ENCODE measurements at regions not wholly inside any gene's neighbourhood (a gene's known extent, or its start where the extent isn't known, plus 50 kb on each side); places are given as distances from the start of the nearest gene placed in this dataset.

GRCh38 chr1:80509965-80510522 is 1290.7 kb upstream of the ADGRL2 start:
- ATAC-seq, result no peak
- Histone ChIP-seq H3K27me3 (no peaks in the 10 kb centered on the region), H3K27ac (no peak overlapping the region), H3K36me3 (no peaks in the 10 kb centered on the region), H3K9me3 (no peaks in the 10 kb centered on the region), H3K4me3 (no peak overlapping the region), H3K4me1 (no peaks in the 10 kb centered on the region)
- intact Hi-C loops (cut with DNase I), result no loop called here
- no peak for DNase-seq
- TF ChIP-seq, protein P1, sequence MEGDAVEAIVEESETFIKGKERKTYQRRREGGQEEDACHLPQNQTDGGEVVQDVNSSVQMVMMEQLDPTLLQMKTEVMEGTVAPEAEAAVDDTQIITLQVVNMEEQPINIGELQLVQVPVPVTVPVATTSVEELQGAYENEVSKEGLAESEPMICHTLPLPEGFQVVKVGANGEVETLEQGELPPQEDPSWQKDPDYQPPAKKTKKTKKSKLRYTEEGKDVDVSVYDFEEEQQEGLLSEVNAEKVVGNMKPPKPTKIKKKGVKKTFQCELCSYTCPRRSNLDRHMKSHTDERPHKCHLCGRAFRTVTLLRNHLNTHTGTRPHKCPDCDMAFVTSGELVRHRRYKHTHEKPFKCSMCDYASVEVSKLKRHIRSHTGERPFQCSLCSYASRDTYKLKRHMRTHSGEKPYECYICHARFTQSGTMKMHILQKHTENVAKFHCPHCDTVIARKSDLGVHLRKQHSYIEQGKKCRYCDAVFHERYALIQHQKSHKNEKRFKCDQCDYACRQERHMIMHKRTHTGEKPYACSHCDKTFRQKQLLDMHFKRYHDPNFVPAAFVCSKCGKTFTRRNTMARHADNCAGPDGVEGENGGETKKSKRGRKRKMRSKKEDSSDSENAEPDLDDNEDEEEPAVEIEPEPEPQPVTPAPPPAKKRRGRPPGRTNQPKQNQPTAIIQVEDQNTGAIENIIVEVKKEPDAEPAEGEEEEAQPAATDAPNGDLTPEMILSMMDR (IDR thresholded peaks at IDR 0.05), result no peak

GRCh38 chr1:80506216-80506615 is 1294.5 kb upstream of the ADGRL2 start:
- no peaks in the 10 kb centered on the region for H3K4me1 ChIP-seq
- ATAC-seq, result no peak
- H3K27me3 ChIP-seq, result no peaks in the 10 kb centered on the region
- no peaks in the 10 kb centered on the region for H3K36me3 ChIP-seq
- H3K27ac ChIP-seq, result no peak overlapping the region
- no peaks in the 10 kb centered on the region for H3K9me3 ChIP-seq
- H3K4me3 ChIP-seq, result no peak overlapping the region
- DNase-seq, result no peak
- TF ChIP-seq, protein P1 (IDR thresholded peaks at IDR 0.05), result no peak
- intact Hi-C loops (cut with DNase I), result no loop called here

DNA sequence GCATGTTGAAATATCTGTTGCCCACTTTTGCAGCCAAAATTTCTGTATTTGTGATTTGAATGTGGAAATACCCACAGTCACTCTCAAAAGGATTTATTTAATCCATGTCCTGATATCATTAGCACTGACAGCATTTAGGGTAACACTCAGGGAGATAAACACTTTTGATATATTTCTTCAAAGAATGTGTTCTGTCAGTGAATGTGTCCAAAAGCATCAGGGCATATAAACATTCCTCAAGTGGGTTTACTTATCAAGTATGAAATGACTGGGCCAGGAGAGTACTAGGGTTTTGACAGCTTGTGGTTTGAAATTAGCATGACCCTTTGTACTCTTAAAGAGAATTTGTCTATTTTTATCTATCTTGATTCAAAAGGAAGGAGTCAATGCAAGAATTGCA is 1302.1 kb upstream of the ADGRL2 start:
- DNase-seq (no peak), ATAC-seq (no peak)
- H3K36me3 ChIP-seq, result no peaks in the 10 kb centered on the region
- TF ChIP-seq, protein P1 (IDR thresholded peaks at IDR 0.05), result no peak
- H3K9me3 ChIP-seq, result no peaks in the 10 kb centered on the region
- intact Hi-C loops (cut with DNase I), result no loop called here
- no peak overlapping the region for H3K27ac ChIP-seq
- no peak overlapping the region for H3K4me3 ChIP-seq
- no peaks in the 10 kb centered on the region for H3K27me3 ChIP-seq
- no peaks in the 10 kb centered on the region for H3K4me1 ChIP-seq

DNA sequence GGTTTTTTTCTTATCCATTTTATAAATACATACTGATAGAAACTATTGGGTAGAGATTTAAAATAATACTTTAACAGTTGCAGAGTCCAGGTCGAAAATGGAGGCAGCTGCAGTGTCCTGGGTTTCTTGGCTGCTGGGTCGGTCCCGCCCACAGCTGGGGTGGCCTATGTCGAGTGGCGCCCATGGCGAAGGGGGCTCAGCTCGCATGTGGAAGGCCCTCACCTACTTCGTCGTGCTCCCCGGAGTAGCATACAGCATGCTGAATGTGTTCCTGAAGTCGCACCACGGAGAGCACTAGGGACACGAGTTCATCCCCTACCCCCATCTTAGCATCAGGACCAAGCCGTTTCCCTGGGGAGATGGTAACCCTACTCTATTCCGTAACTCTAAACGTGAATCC is 1304.9 kb upstream of the ADGRL2 start:
- H3K36me3 ChIP-seq, result no peaks in the 10 kb centered on the region
- DNase-seq, result no peak
- no peaks in the 10 kb centered on the region for H3K9me3 ChIP-seq
- no peaks in the 10 kb centered on the region for H3K4me1 ChIP-seq
- no peak for ATAC-seq
- intact Hi-C loops (cut with DNase I), result no loop called here
- H3K27me3 ChIP-seq, result no peaks in the 10 kb centered on the region
- no peak overlapping the region for H3K4me3 ChIP-seq
- TF ChIP-seq, protein P1 (IDR thresholded peaks at IDR 0.05), result no peak
- H3K27ac ChIP-seq, result no peak overlapping the region

GRCh38 chr1:80472145-80472544 is 1328.6 kb upstream of the ADGRL2 start:
- TF ChIP-seq, protein P1 (IDR thresholded peaks at IDR 0.05), result no peak
- Histone ChIP-seq H3K4me1 (no peaks in the 10 kb centered on the region), H3K27ac (no peak overlapping the region), H3K9me3 (no peaks in the 10 kb centered on the region), H3K27me3 (no peaks in the 10 kb centered on the region), H3K4me3 (no peak overlapping the region), H3K36me3 (no peaks in the 10 kb centered on the region)
- DNase-seq (no peak), ATAC-seq (no peak)
- intact Hi-C loops (cut with DNase I), result no loop called here

DNA sequence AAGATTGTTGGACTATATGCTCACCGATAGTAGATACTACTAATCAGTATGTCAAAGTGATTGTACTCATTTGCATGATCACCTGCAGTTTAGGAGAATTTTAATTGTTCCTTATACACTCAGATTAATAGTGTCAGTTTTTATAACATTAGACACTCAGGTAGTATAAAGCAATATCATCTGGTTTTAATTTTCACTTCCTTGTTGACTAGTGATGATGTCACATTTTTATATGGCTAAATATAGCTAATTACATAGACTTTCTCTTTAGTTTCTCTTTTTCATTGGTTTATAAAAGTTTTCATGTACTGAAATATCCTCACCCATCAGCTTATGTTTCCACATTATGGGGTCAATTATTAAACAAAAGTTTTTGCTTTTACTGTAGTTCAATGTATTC is 1332.4 kb upstream of the ADGRL2 start:
- H3K4me1 ChIP-seq, result no peaks in the 10 kb centered on the region
- DNase-seq, result no peak

More for the DNA sequence above, 1332.4 kb upstream of the ADGRL2 start:
- Histone ChIP-seq H3K36me3 (no peaks in the 10 kb centered on the region), H3K27me3 (no peaks in the 10 kb centered on the region), H3K9me3 (no peaks in the 10 kb centered on the region), H3K4me3 (no peak overlapping the region), H3K27ac (no peak overlapping the region)
- intact Hi-C loops (cut with DNase I), result no loop called here
- no peak for ATAC-seq
- TF ChIP-seq, protein P1 (IDR thresholded peaks at IDR 0.05), result no peak
